ENCODE measurements at regions not wholly inside any gene's neighbourhood (a gene's known extent, or its start where the extent isn't known, plus 50 kb on each side); places are given as distances from the start of the nearest gene placed in this dataset.

DNA sequence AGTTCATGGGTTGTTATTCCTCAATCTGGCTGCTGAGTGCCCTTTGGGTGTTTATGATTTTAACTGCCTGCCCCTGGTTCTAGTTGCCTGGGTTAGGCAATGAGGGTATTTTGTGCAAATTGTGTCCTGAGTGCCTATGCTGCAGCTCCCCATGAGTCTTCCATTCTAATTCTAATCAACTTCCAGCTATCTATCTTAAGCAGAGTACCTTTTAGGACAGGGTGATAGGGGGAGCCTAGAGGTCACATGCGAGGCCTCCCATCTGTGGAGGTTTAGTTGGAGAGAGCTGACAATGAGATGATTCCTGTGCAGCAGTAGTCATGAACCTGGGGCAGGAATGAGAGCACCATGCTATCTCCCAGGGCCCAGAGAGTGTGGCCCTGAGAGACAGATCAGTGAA, 225.9 kb upstream of the PLEKHG7 start:
- H3K36me3 ChIP-seq (ENCODE audit: low read depth), result no peaks in the 10 kb centered on the region
- TF ChIP-seq, protein P1, sequence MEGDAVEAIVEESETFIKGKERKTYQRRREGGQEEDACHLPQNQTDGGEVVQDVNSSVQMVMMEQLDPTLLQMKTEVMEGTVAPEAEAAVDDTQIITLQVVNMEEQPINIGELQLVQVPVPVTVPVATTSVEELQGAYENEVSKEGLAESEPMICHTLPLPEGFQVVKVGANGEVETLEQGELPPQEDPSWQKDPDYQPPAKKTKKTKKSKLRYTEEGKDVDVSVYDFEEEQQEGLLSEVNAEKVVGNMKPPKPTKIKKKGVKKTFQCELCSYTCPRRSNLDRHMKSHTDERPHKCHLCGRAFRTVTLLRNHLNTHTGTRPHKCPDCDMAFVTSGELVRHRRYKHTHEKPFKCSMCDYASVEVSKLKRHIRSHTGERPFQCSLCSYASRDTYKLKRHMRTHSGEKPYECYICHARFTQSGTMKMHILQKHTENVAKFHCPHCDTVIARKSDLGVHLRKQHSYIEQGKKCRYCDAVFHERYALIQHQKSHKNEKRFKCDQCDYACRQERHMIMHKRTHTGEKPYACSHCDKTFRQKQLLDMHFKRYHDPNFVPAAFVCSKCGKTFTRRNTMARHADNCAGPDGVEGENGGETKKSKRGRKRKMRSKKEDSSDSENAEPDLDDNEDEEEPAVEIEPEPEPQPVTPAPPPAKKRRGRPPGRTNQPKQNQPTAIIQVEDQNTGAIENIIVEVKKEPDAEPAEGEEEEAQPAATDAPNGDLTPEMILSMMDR (conservative IDR thresholded peaks at IDR 0.05), result no peak
- TF ChIP-seq EZH2 (IDR thresholded peaks at IDR 0.05; ENCODE audit: low read depth), result no peak

DNA sequence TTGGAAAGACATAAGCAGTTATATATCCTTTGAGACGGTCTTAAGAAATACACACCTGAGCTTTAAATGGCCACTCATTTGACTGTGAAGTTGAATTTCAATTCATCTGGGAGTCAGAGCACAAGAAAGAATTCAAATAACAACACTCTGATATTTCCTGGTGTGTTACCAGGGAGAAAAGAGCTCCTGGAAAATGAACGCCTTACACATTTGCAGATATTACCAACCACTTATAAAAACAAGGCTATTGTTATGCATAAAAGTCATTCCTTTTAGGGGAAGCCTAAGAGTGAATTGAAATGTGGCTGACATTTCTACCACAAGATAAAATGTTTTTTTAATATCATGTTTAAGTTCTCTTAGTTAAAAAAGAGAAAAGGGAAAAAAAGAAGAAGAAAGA, 229.2 kb upstream of the PLEKHG7 start:
- intact Hi-C loops (cut with micrococcal nuclease; ENCODE audit: unreplicated experiment), result no loop called here
- Histone ChIP-seq H3K27me3 (ENCODE audit: insufficient read depth, low read depth) (no peaks in the 10 kb centered on the region), H4K20me1 (ENCODE audit: insufficient read depth) (no peaks in the 10 kb centered on the region), H3K4me2 (no peak overlapping the region), H3K27ac (no peak overlapping the region), H3K79me2 (ENCODE audit: low read depth) (no peaks in the 10 kb centered on the region), H2AFZ (no peak overlapping the region), H3F3A (ENCODE audit: insufficient read depth, low read depth) (no peaks in the 10 kb centered on the region), H3K9me3 (ENCODE audit: insufficient read depth, low read depth) (no peaks in the 10 kb centered on the region), H3K9me2 (ENCODE audit: insufficient read depth) (0 out of 2 replicates have a peak, but pooled peaks cover 7% of the 10 kb centered on the region), H3K4me3 (no peak overlapping the region), H3K36me3 (ENCODE audit: low read depth) (no peaks in the 10 kb centered on the region), H3K4me1 (replicated peaks; ENCODE audit: insufficient read depth) (no peaks in the 10 kb centered on the region)
- no peak for DNase-seq
- TF ChIP-seq, protein P1 (conservative IDR thresholded peaks at IDR 0.05), result no peak
- no peak for TF ChIP-seq EZH2 (IDR thresholded peaks at IDR 0.05; ENCODE audit: low read depth)
- BruUV-seq (replicated peaks), result no TSS peak
- ChIA-PET CTCF (no interaction called here), POLR2A (ENCODE audit: unreplicated experiment) (no interaction called here)

More for the DNA sequence above, 225.9 kb upstream of the PLEKHG7 start:
- Histone ChIP-seq H3K79me2 (ENCODE audit: low read depth) (no peaks in the 10 kb centered on the region), H3K9me3 (ENCODE audit: insufficient read depth, low read depth) (no peaks in the 10 kb centered on the region), H2AFZ (no peak overlapping the region), H3K4me3 (no peak overlapping the region), H3K4me2 (no peak overlapping the region), H3K27me3 (ENCODE audit: insufficient read depth, low read depth) (no peaks in the 10 kb centered on the region), H3K27ac (no peak overlapping the region), H3K9me2 (ENCODE audit: insufficient read depth) (0 out of 2 replicates have a peak, but pooled peaks cover 6% of the 10 kb centered on the region), H3F3A (ENCODE audit: insufficient read depth, low read depth) (no peaks in the 10 kb centered on the region), H4K20me1 (ENCODE audit: insufficient read depth) (no peaks in the 10 kb centered on the region), H3K4me1 (replicated peaks; ENCODE audit: insufficient read depth) (no peaks in the 10 kb centered on the region)
- ChIA-PET POLR2A (ENCODE audit: unreplicated experiment) (no interaction called here), CTCF (no interaction called here)
- DNase-seq, result no peak
- no TSS peak for BruUV-seq (replicated peaks)
- intact Hi-C loops (cut with micrococcal nuclease; ENCODE audit: unreplicated experiment), result no loop called here

- Histone ChIP-seq H3K4me2 (no peak overlapping the region), H4K20me1 (ENCODE audit: insufficient read depth) (no peaks in the 10 kb centered on the region), H3F3A (ENCODE audit: insufficient read depth, low read depth) (no peaks in the 10 kb centered on the region), H3K79me2 (ENCODE audit: low read depth) (no peaks in the 10 kb centered on the region), H3K4me1 (replicated peaks; ENCODE audit: insufficient read depth) (no peaks in the 10 kb centered on the region), H3K4me3 (no peak overlapping the region), H3K27ac (no peak overlapping the region), H3K9me3 (ENCODE audit: insufficient read depth, low read depth) (no peaks in the 10 kb centered on the region), H3K9me2 (ENCODE audit: insufficient read depth) (0 out of 2 replicates have a peak, but pooled peaks cover 7% of the 10 kb centered on the region), H3K27me3 (ENCODE audit: insufficient read depth, low read depth) (no peaks in the 10 kb centered on the region), H3K36me3 (ENCODE audit: low read depth) (no peaks in the 10 kb centered on the region), H2AFZ (no peak overlapping the region)
- TF ChIP-seq EZH2 (IDR thresholded peaks at IDR 0.05; ENCODE audit: low read depth), result no peak
- TF ChIP-seq, protein P1 (conservative IDR thresholded peaks at IDR 0.05), result no peak
- no peak for DNase-seq
- ChIA-PET POLR2A (ENCODE audit: unreplicated experiment) (no interaction called here), CTCF (no interaction called here)
- intact Hi-C loops (cut with micrococcal nuclease; ENCODE audit: unreplicated experiment), result no loop called here
- no TSS peak for BruUV-seq (replicated peaks)
Measured at GRCh38 chr12:92472201-92472600, 230.6 kb upstream of the PLEKHG7 start.
